ENCODE measurements at regions not wholly inside any gene's neighbourhood (a gene's known extent, or its start where the extent isn't known, plus 50 kb on each side); places are given as distances from the start of the nearest gene placed in this dataset.

- Histone ChIP-seq H3K4me1 (ENCODE audit: control insufficient read depth, insufficient read depth, low read length) (peaks cover 8% of the 10 kb centered on the region), H3K9me3 (ENCODE audit: control insufficient read depth, insufficient read depth, low read length) (peaks cover 1% of the 10 kb centered on the region), H3K36me3 (ENCODE audit: control insufficient read depth, insufficient read depth, low read length) (no peaks in the 10 kb centered on the region), H3K27me3 (ENCODE audit: control insufficient read depth, insufficient read depth, low read length) (no peaks in the 10 kb centered on the region), H3K27ac (ENCODE audit: low read length) (no peak overlapping the region), H3K4me3 (ENCODE audit: low read length) (no peak overlapping the region)
- TF ChIP-seq CTCF (IDR thresholded peaks at IDR 0.05) = no peak
- Mint-ChIP-seq H3K27me3 (ENCODE audit: low read depth in 2 of 2) (peaks cover 31 to 75% of the 10 kb centered on the region in 2 donors), H3K4me3 (no peak overlapping the region), H3K36me3 (no peaks in the 10 kb centered on the region), H3K4me1 (no peaks in the 10 kb centered on the region), H3K9me3 (peaks cover 3% of the 10 kb centered on the region in 2 donors), H3K27ac (no peak overlapping the region)
- ATAC-seq (no peak), DNase-seq (no peak)
- WGBS (ENCODE audit: insufficient coverage) = 86% methylated on average over 22 of the region's 22 CpGs
- intact Hi-C loops (cut with micrococcal nuclease) = no loop called here
Observed at GRCh38 chr11:70517988-70518907, 119.9 kb downstream of the CTTN start.

DNA sequence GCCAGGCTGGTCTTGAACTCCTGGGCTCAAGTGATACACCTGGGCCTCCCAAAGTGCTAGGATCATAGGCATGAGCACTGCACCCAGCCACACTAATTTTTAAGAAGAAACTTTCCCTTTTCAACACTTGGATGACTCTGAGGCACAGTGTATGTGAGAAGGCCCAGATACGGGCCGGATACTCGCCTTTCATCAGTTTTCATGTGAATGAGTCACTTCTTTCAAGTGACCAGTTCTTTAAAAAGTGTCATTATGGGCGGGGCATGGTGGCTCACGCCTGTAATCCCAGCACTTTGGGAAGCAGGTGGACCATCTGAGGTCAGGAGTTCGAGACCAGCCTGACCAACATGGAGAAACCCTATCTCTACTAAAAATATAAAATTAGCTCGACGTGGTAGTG is 120.8 kb downstream of the CTTN start:
- H3K4me1 Mint-ChIP-seq = no peaks in the 10 kb centered on the region
- no peak overlapping the region for H3K4me3 Mint-ChIP-seq
- no peaks in the 10 kb centered on the region for H3K27me3 ChIP-seq (ENCODE audit: control insufficient read depth, insufficient read depth, low read length)
- H3K27me3 Mint-ChIP-seq (ENCODE audit: low read depth in 2 of 2) = peaks cover 31 to 66% of the 10 kb centered on the region in 2 donors
- H3K36me3 Mint-ChIP-seq = no peaks in the 10 kb centered on the region
- DNase-seq = no peak
- no peak for TF ChIP-seq CTCF (IDR thresholded peaks at IDR 0.05)
- no peak for ATAC-seq
- H3K4me1 ChIP-seq (ENCODE audit: control insufficient read depth, insufficient read depth, low read length) = peaks cover 11% of the 10 kb centered on the region
- H3K9me3 Mint-ChIP-seq = no peaks in the 10 kb centered on the region
- no peaks in the 10 kb centered on the region for H3K9me3 ChIP-seq (ENCODE audit: control insufficient read depth, insufficient read depth, low read length)
- H3K4me3 ChIP-seq (ENCODE audit: low read length) = no peak overlapping the region
- no peak overlapping the region for H3K27ac Mint-ChIP-seq
- H3K36me3 ChIP-seq (ENCODE audit: control insufficient read depth, insufficient read depth, low read length) = no peaks in the 10 kb centered on the region
- WGBS (ENCODE audit: insufficient coverage) = 77% methylated on average over 8 of the region's 8 CpGs
- intact Hi-C loops (cut with micrococcal nuclease) = no loop called here
- H3K27ac ChIP-seq (ENCODE audit: low read length) = no peak overlapping the region

- Mint-ChIP-seq H3K4me1 (no peaks in the 10 kb centered on the region), H3K9me3 (no peaks in the 10 kb centered on the region), H3K27me3 (ENCODE audit: low read depth in 2 of 2) (peaks cover 23 to 46% of the 10 kb centered on the region in 2 donors), H3K36me3 (no peaks in the 10 kb centered on the region), H3K27ac (no peak overlapping the region), H3K4me3 (no peak overlapping the region)
- no peak for DNase-seq
- Histone ChIP-seq H3K36me3 (ENCODE audit: control insufficient read depth, insufficient read depth, low read length) (no peaks in the 10 kb centered on the region), H3K4me1 (ENCODE audit: control insufficient read depth, insufficient read depth, low read length) (peaks cover 11% of the 10 kb centered on the region), H3K4me3 (ENCODE audit: low read length) (no peak overlapping the region), H3K27ac (ENCODE audit: low read length) (no peak overlapping the region), H3K9me3 (ENCODE audit: control insufficient read depth, insufficient read depth, low read length) (no peaks in the 10 kb centered on the region), H3K27me3 (ENCODE audit: control insufficient read depth, insufficient read depth, low read length) (no peaks in the 10 kb centered on the region)
- WGBS (ENCODE audit: insufficient coverage) = 84% methylated on average over 21 of the region's 22 CpGs
- ATAC-seq = no peak
- intact Hi-C loops (cut with micrococcal nuclease) = no loop called here
- TF ChIP-seq CTCF (IDR thresholded peaks at IDR 0.05) = no peak
Observed at GRCh38 chr11:70521475-70522308, 123.4 kb downstream of the CTTN start.
